H1 (cell line): ENCODE measurements at regions not wholly inside any gene's neighbourhood (a gene's known extent, or its start where the extent isn't known, plus 50 kb on each side); places are given as distances from the start of the nearest gene placed in this dataset.

Source experiments
- CREB1 ChIP-seq: IDR thresholded peaks from 2 replicates; pipeline ENCODE4 v1.6.1; 2012; ENCODE audit warnings: inconsistent platforms
- EGR1 ChIP-seq: IDR thresholded peaks from 2 replicates; pipeline ENCODE4 v1.6.1; 2011; ENCODE audit warnings: low read depth, low read length, borderline replicate concordance
- MAX ChIP-seq: IDR thresholded peaks from 2 replicates; pipeline ENCODE4 v1.6.1; 2012; ENCODE audit warnings: inconsistent platforms
- NRF1 ChIP-seq: IDR thresholded peaks from 2 replicates; pipeline ENCODE4 v1.6.1; 2011; ENCODE audit warnings: mild to moderate bottlenecking, low read depth, low read length, improper control_type of control experiment
- TF ChIP-seq, protein P1 (sequence below): fragments of 300-600 bp; sonication (generic); IDR thresholded peaks from 2 replicates; pipeline ENCODE4 v1.7.1; 2012; ENCODE audit warnings: low read length, moderate library complexity, mild to moderate bottlenecking, inconsistent platforms; ENCODE audit not compliant: insufficient replicate concordance

DNA sequence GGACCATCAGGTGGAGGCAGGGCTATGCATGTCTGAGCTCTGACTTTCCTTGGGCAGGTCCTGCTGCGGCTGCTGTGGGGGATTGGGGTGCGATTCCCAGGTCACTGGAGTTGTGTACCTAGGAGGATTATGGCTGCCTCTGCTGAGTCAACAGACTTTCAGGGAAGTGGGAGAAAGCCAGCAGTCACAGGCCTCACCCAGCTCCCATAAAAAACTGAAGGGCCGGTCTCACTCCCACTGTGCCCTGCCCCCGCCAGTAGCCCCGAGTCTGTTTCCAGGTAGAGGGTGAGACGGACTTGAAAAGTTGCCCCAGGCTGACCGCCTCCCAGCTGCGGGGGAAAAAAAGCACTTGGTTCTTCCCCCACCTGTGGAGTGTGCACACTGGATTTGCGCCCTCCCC is 76.7 kb downstream of the FAM170A start (continued):
- TF ChIP-seq NRF1 (no peak), MAX (no peak), EGR1 (no peak), CREB1 (no peak)
- TF ChIP-seq, protein P1, sequence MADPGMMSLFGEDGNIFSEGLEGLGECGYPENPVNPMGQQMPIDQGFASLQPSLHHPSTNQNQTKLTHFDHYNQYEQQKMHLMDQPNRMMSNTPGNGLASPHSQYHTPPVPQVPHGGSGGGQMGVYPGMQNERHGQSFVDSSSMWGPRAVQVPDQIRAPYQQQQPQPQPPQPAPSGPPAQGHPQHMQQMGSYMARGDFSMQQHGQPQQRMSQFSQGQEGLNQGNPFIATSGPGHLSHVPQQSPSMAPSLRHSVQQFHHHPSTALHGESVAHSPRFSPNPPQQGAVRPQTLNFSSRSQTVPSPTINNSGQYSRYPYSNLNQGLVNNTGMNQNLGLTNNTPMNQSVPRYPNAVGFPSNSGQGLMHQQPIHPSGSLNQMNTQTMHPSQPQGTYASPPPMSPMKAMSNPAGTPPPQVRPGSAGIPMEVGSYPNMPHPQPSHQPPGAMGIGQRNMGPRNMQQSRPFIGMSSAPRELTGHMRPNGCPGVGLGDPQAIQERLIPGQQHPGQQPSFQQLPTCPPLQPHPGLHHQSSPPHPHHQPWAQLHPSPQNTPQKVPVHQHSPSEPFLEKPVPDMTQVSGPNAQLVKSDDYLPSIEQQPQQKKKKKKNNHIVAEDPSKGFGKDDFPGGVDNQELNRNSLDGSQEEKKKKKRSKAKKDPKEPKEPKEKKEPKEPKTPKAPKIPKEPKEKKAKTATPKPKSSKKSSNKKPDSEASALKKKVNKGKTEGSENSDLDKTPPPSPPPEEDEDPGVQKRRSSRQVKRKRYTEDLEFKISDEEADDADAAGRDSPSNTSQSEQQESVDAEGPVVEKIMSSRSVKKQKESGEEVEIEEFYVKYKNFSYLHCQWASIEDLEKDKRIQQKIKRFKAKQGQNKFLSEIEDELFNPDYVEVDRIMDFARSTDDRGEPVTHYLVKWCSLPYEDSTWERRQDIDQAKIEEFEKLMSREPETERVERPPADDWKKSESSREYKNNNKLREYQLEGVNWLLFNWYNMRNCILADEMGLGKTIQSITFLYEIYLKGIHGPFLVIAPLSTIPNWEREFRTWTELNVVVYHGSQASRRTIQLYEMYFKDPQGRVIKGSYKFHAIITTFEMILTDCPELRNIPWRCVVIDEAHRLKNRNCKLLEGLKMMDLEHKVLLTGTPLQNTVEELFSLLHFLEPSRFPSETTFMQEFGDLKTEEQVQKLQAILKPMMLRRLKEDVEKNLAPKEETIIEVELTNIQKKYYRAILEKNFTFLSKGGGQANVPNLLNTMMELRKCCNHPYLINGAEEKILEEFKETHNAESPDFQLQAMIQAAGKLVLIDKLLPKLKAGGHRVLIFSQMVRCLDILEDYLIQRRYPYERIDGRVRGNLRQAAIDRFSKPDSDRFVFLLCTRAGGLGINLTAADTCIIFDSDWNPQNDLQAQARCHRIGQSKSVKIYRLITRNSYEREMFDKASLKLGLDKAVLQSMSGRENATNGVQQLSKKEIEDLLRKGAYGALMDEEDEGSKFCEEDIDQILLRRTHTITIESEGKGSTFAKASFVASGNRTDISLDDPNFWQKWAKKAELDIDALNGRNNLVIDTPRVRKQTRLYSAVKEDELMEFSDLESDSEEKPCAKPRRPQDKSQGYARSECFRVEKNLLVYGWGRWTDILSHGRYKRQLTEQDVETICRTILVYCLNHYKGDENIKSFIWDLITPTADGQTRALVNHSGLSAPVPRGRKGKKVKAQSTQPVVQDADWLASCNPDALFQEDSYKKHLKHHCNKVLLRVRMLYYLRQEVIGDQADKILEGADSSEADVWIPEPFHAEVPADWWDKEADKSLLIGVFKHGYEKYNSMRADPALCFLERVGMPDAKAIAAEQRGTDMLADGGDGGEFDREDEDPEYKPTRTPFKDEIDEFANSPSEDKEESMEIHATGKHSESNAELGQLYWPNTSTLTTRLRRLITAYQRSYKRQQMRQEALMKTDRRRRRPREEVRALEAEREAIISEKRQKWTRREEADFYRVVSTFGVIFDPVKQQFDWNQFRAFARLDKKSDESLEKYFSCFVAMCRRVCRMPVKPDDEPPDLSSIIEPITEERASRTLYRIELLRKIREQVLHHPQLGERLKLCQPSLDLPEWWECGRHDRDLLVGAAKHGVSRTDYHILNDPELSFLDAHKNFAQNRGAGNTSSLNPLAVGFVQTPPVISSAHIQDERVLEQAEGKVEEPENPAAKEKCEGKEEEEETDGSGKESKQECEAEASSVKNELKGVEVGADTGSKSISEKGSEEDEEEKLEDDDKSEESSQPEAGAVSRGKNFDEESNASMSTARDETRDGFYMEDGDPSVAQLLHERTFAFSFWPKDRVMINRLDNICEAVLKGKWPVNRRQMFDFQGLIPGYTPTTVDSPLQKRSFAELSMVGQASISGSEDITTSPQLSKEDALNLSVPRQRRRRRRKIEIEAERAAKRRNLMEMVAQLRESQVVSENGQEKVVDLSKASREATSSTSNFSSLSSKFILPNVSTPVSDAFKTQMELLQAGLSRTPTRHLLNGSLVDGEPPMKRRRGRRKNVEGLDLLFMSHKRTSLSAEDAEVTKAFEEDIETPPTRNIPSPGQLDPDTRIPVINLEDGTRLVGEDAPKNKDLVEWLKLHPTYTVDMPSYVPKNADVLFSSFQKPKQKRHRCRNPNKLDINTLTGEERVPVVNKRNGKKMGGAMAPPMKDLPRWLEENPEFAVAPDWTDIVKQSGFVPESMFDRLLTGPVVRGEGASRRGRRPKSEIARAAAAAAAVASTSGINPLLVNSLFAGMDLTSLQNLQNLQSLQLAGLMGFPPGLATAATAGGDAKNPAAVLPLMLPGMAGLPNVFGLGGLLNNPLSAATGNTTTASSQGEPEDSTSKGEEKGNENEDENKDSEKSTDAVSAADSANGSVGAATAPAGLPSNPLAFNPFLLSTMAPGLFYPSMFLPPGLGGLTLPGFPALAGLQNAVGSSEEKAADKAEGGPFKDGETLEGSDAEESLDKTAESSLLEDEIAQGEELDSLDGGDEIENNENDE: no peak
